Fibroblast of gingiva (primary cell): ENCODE measurements at regions not wholly inside any gene's neighbourhood (a gene's known extent, or its start where the extent isn't known, plus 50 kb on each side); places are given as distances from the start of the nearest gene placed in this dataset.
"Not testable (repeated sequence)": the region's sequence is repeated elsewhere in the genome, so short reads cannot be mapped to it uniquely, and the experiment has no call there.

Source experiments
- DNase-seq: peaks from one replicate; pipeline ENCODE4 v3.0.0-alpha.2; 2011; ENCODE audit warnings: low read depth

- DNase-seq = no peak
Observed at GRCh38 chr14:28613532-28613931, 153.1 kb upstream of the FOXG1 start.

- no peak for DNase-seq
Observed at GRCh38 chr14:28626780-28627179, 139.8 kb upstream of the FOXG1 start.

GRCh38 chr14:28629328-28630004 is 137.1 kb upstream of the FOXG1 start:
- DNase-seq = no peak

- no peak for DNase-seq
Observed at GRCh38 chr14:28630100-28630499, 136.5 kb upstream of the FOXG1 start.

GRCh38 chr14:28635387-28635786 is 131.2 kb upstream of the FOXG1 start:
- DNase-seq = peak; percentile 58

GRCh38 chr14:28635816-28636215 is 130.8 kb upstream of the FOXG1 start:
- DNase-seq = not testable (repeated sequence)

- DNase-seq = not testable (repeated sequence)
Observed at GRCh38 chr14:28641189-28641588, 125.4 kb upstream of the FOXG1 start.

GRCh38 chr14:28651148-28651547 is 115.4 kb upstream of the FOXG1 start:
- peak; percentile 38 for DNase-seq

GRCh38 chr14:28652782-28653181 is 113.8 kb upstream of the FOXG1 start:
- DNase-seq = peak; percentile 70

GRCh38 chr14:28653521-28653920 is 113.1 kb upstream of the FOXG1 start:
- DNase-seq = no peak

GRCh38 chr14:28656704-28657255 is 109.8 kb upstream of the FOXG1 start:
- DNase-seq = no peak

- peak; percentile 52 for DNase-seq
Observed at GRCh38 chr14:28661171-28661772, 105.3 kb upstream of the FOXG1 start.

- no peak for DNase-seq
Observed at GRCh38 chr14:28666961-28667360, 99.6 kb upstream of the FOXG1 start.

- peak; percentile 26 for DNase-seq
Observed at GRCh38 chr14:28671425-28671824, 95.2 kb upstream of the FOXG1 start.

GRCh38 chr14:28673056-28673455 is 93.5 kb upstream of the FOXG1 start:
- no peak for DNase-seq

- DNase-seq = peak; percentile 3
Observed at GRCh38 chr14:28676479-28676878, 90.1 kb upstream of the FOXG1 start.

- no peak for DNase-seq
Observed at GRCh38 chr14:28677381-28677780, 89.2 kb upstream of the FOXG1 start.

GRCh38 chr14:28678887-28679286 is 87.7 kb upstream of the FOXG1 start:
- no peak for DNase-seq

- no peak for DNase-seq
Observed at GRCh38 chr14:28681681-28682080, 84.9 kb upstream of the FOXG1 start.

- DNase-seq = no peak
Observed at GRCh38 chr14:28690029-28690692, 76.4 kb upstream of the FOXG1 start.

- DNase-seq = no peak
Observed at GRCh38 chr14:28695109-28695508, 71.5 kb upstream of the FOXG1 start.

- no peak for DNase-seq
Observed at GRCh38 chr14:28701733-28702132, 64.9 kb upstream of the FOXG1 start.

- no peak for DNase-seq
Observed at GRCh38 chr14:28703482-28703881, 63.1 kb upstream of the FOXG1 start.
